ENCODE measurements at regions not wholly inside any gene's neighbourhood (a gene's known extent, or its start where the extent isn't known, plus 50 kb on each side); places are given as distances from the start of the nearest gene placed in this dataset.

DNA sequence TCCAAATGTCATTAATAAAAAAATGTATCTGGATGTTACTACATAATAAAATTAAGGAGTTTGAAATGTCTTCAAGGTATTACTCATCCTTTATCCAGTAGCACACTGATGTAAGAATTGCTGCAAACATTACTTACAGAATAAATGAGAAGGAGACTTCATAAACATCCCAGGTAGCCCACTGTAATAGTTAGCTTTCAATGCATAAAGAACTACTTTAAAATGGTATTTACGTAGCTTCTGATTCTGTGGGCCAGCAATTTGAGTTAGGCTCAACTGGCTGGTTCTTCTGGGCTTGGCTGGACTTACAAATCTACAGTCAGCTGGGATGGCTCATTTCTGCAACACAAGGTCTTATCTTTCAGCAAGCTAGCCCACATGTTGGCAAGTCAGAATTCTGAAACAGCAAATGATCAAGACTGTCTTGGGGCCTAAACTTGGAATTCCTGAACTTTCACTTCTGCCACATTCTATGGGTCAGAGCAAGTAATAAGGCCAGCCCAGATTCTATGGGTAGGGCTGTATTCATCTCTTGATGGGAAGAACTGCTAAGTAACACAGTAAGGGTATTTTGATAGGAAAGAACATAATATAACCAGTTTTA, 522.5 kb downstream of the IQCM start:
- TF ChIP-seq POLR2AphosphoS5 (IDR thresholded peaks at IDR 0.05; ENCODE audit: insufficient read depth in 1 of 2, low read depth in 1 of 2), result no peak
- no peak for TF ChIP-seq POLR2A (IDR thresholded peaks at IDR 0.05)

Measured in vagina (tissue), 2 donors.